NCI-H748 (cell line): ENCODE measurements at regions not wholly inside any gene's neighbourhood (a gene's known extent, or its start where the extent isn't known, plus 50 kb on each side); places are given as distances from the start of the nearest gene placed in this dataset.
A peak's percentile ranks its signal among the peaks of the same experiment; 100 is the strongest.

ENCODE experiments used
- DNase-seq: peaks from one replicate; lab custom pipeline; 2025; ENCODE audit not compliant: unreplicated experiment; lab: John Stamatoyannopoulos, UW

DNA sequence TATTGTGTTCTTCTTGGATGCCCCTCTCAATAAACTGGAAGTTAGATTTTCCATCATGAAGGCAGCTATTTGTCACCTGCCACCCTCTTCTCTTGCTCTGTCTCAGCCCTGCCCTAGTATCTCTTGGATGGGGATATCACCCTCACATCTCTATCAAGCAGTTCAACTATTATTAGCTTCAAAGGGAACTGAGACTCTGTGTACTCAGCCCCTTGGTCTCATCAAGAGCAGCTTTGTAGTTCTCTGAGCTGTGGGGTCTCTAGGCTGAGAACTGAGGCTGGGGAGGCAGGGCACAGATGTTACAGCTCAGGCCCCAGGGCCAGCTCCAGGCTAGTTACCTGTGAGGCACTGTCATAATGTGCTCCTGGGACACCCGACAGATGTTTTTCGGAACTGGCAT is 130.3 kb downstream of the DAD1 start:
- DNase-seq, result no peak

DNA sequence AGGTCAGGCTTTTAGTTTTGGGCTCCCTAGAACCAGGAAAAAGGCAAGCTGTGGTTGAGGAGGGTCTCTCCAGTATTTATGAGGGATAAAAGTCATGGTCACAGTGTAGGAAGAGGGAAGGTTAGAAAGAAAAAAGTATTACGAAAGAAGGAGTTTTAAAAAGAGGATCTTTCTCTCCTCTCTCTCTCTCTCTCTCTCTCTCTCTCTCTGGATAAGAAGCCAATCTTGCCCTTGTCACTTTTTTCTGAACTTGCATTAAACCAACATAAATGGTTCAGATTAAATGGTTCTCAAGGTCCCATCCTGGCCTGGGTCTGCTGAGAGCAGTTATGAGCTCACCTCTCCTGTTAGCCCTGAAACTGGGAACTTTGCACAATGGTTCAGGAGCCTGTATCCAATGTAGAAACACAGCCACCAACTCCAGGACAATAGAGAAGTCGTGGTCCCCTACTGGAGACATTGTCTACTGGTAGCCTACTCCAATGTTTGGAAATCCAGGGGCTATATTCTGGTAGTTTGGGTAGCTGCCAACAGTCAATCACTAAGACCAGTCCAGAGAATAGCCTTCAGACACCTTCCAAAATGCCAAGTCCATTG is 131.9 kb downstream of the DAD1 start:
- DNase-seq, result no peak

DNA sequence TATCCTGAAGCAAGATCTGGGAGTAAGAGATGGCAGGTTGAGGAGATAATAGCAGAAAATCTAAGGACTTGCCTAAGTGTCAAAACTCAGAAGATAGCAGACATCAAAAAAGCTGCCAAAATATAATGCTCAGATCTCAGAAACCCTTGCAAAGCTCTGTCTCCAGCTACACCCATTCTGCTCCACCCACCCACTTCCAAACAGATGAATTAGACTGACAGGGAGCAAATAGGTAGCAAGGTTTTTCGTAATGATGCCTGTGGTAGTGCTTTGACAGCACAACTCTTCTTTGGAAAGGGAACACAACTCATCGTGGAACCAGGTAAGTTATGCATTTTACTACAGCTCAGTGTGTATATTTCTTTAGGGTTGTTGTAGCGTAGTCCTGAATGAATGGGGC is 132.6 kb downstream of the DAD1 start:
- no peak for DNase-seq

DNA sequence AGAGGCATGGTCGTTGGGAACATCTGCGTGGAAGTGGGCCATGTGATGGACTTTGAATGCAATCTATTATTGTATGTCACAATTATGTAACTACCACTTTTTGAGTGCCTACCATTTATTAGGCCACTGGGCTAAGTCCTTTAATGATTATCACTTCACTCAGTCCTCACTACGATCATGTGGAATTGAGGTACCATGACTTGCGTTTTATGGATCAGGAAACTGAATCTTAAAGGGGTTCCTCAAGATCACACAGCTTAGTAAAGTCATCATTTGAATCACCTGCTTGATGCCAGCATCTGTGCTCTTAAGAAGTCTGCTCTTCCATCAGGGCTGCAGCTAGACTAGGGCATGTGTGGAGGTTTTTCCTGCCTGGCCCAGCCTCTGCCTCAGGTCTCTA is 136.7 kb downstream of the DAD1 start:
- no peak for DNase-seq

DNA sequence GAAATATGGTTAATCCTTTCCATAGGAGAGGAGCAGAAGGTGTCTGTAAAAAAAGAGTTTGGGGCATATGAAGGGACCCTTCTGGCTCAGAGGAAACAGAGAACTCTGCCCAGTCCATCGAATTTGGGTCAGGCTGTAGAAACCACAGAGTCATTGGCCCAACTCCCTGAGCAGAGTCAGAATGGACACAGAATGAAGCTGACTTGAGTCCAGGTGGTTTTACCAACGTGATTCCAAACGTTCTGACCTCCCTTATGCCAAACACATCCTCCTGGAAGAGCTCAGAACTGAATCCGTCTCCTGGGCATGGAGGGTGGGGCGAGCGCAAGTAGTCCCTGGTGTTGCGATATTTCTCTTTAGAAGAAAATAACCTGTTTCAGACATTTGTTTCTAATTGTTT is 138.8 kb downstream of the DAD1 start:
- DNase-seq, result no peak

DNA sequence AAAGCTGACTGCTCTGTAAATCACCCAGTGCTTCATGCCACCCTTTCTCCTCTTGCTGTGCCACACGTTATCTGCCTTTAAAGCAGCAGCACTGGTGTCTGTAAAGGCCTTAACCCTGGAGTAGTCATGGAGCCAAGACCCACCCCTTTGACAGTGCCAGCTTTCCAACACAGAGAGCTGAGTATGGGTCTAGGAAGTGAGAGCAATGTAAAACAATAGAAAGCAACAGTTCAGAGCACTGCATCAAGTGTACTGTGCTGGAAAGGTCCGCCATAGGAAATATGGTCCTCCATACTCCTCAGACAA is 139.5 kb downstream of the DAD1 start:
- no peak for DNase-seq

DNA sequence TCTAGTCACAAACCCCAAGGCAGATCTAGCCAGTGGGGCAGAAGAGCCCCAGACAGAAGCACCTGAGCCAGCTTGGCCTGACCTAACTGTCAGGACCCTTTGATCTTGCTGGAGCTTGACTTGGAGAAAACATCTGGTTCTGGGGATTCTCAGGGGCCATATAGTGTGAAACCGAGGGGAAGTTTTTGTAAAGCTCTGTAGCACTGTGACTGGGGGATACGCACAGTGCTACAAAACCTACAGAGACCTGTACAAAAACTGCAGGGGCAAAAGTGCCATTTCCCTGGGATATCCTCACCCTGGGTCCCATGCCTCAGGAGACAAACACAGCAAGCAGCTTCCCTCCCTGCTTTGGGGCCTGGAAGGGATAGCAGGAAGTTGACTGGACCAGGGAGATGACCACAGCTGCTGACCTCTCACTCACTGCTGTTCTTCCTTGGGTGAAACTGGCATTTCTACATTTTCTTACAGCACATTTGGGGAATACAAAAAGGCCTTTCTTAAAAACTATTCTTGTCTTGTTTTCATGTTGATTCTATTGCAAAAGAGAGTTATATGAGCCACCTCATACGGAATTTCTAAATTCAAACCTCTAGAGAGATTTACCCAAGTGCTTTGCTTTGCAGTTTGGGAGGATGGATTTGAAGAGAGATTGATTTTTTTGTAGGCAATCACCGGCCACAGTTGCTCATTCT is 140.0 kb downstream of the DAD1 start:
- no peak for DNase-seq

DNA sequence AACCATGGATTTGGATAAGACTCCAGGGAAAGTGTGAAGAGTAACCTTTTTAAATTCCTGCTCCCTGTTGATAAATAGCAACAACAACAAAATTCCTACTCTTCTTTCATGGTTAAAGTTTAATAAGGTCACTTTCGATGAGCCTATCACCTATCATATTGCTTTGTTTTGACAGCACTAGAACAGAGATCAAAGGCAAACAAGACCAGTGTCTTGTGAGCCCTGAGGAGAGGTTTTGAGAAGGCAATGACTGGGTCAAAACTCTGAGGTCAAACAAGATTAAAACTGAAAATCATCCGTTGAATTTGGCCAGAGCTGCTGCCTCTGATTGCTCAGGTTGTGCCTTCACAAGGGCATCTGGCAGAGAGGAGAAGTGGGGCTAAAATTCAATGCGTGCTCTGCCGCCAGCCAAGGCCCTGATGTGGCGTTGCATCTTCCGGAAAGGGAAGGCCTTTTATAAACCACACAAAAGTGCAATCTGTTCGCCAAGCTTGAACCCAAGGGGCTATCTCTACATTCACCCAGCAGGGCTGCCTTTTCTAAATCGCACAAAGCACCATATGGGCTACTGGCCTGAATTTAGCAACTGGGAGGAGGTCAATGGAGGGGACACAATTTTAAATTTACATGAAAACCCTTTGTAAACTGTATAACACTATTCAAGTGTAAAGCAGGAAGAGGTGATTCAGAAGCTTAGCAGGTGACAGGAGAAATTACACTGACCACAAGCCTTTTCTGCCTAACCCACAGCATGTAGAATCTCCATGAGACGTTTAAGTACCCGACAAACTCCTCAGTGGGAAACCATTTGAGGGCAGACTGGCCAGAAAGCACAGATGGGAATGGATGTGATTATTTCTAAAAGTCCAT is 140.8 kb downstream of the DAD1 start:
- no peak for DNase-seq

DNA sequence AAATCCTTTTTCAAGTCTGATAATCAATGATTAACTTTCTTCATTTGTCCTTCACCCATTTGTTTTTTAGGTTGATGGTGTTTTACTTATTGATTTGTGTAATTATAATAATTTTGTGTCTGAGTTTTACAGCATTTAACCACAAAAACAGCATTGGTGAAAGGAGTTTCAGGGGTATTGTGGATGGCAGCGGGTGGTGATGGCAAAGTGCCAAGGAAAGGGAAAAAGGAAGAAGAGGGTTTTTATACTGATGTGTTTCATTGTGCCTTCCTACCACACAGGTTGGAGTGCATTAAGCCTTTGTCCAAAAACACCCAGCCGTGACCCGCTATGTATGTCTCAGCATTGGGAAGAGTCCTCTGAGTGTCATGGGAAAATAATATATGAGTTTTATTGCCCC is 150.3 kb downstream of the DAD1 start:
- peak; percentile 78 for DNase-seq

DNA sequence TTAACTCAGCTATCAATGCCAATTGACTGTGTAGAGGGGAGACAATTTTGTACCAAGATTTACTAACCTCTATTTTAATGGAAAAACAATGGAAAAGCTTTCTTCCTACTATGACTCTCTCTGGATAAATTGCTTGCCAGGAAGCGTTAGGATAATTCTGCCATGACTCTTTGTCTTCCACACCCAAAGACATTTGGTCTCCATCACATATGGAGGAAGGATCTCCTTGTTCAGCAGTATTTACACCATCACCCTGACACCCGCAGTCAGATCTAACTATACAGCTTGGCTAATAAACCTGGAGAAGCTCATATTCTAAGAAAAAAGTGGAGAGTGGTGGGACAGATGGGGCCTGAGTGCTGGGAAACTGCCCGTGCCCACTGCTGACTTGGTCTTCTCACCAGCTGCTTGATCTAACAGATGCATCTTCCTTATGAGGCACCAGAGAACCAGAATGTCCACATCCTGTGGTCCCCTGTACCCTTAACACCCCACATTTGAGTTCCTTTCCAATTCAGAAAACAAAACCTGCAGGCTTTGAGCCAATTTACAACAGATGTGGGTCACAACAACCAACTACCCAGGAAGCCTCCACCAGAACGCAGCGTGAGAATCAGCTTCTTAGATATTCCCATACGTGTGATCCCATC is 154.0 kb downstream of the DAD1 start:
- DNase-seq, result no peak

DNA sequence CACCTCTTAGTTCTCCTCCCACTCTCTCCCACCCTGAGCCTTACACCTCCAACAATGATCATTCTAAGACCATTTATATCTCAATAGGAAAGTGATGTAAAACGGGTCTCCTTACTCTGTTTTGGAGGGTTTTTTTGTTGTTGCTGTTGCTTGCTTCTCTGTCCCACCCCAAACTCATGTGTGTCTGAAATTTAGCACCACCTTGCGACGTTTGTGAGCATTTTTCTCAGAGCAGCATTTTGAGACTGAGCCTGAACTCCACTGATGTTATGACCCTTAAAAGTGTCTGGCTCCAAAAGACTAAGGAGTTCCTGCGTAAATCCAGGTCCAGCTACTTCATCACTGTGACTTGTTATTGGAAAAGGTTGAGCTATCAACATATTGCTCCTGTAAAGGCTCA is 155.0 kb downstream of the DAD1 start:
- DNase-seq, result no peak

DNA sequence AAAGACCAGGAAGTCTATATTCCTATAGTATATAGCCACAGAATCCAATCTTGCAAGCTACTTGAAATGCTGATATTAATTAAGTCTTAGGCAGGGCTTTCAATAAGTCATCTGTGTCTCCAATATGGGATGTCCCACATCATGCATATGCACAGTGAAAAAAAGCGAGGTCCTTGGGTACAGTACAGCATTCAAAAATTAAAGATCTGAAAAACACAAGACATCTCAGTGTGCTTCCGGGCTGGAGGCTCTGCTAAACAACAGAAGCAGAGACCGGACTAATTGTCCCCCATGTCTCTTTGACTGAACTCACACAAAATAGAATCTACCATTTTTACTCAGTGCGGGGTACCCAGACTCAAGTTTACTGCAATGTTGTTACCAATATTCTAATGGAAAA is 156.0 kb downstream of the DAD1 start:
- DNase-seq, result no peak

DNA sequence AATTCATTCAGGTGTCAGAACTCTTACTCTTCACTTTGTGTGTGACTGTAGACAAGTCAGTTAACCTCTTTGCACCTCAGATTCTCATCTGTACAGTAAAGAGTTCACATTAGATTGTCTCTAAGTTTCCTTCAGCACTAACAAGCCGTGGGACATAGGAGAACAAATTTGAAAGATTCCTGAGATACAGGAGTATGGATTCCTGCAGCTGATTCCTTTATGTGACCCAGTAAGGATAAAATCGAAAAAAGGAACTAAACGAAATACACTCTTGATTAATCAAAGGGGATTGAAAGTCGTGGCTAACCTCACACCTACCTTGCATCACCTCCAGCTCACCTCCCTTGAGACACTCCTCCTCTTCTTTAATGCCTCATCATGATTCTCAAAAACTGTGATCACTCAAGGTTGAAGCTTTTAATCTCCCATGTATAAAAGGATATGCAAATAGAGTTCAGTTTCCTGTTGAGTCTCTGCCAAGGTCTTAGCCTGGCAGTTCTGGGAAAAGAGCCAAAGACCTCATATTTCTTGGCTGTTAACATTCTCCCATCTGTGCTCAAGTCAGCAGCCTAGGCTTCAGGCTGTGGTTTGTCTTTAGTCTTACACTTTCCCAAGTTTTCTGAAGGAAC is 156.6 kb downstream of the DAD1 start:
- no peak for DNase-seq

DNA sequence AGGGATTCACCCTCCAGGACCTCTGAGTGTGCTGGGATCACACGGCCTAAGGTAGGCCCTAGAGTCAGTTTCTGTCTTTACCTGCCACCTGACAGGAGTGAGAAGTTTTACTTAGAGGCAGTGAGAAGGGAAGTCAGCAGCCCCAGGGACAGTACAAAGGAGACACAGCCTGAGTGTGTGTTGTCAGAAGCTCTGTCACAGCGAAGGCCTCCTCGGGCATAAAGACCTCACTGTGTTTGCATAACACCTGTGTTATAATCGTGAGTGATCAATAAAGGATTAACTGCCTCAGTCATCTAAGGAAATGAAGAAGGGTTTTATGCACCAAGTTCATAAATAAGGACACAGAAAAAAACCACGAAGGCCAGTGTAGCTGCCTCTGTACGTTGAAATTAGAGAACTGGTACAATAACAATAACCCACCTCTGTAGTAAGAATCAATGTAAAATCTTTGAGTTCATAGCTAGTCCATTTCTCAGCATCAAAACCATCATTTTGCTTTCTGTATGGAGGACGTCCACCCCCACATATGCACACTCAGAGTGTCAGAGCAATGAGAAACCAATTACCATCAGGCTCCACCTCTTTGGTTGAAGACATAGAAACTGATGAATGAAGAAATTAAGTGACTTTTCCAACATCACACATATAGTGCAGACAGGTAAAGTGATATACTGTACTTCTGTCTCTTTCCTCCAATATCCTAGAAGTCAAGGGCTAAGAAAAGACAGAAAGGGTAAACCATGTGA is 159.3 kb downstream of the DAD1 start:
- DNase-seq, result no peak

DNA sequence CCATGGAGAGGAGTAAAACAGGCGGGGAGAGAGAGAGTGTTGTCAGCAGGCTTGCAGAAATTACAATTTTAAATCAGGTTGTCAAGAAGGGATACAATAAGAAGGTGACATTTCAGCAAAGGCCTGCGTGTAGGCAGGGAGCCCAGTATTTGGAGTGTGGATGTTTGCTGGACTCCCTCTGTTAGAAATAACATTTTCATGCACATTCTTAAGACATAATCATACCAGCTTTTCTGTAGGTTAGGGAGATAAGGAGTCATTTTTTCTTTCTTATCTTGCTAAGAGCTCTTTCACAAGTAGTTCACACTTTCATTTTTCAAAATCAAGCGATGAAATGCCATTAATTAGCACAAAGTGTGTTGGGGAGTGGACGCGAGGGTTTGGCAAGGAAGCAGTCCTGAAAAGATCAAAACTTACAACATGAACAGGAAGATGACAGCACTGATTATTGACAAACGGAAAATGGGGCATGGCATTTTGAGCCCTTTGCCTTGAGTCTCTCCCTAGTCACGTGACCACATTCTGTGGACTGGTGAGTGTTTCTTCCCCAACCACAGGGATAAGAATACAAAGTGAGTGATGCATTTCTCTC is 160.2 kb downstream of the DAD1 start:
- DNase-seq, result no peak

DNA sequence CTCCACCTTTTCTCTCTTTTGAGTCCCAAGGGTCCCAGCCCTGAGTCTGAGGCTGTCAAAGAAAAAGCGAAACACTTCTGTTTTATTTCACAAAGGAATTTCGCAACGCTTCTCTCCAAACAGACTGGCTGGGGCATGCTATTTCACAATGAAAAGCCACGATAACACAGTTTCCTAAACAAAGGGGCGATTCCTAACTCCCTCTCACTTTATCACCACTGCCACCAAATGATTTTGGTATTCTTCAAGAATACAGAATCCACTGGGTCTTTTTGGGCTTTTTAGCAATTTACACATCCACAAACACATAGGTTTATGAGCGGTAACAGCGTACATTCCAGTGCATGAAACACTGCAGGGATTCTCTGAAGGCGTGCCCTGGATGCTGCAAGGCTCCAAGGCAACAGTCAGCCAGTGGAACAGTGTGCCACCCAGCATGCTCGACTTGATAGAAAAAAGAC is 161.2 kb downstream of the DAD1 start:
- no peak for DNase-seq

DNA sequence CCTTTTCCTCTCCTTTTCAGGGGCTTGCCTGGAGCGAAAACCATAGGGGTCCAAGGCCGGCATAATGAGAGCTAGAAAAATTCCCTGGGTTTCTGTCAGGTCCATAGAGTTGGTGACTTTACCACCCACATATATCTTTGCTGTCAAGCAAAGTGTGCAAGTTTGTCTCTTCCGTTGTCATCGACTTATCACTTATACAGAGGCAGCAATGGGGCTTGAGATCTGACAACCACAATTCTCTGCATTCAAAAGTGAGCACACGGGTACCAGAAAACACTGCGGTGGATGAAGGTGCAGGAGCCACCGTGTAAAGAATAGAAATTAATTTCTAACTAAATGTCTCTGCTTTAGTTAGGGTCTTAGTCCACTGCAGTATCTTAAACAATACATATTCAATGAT is 162.3 kb downstream of the DAD1 start:
- no peak for DNase-seq

DNA sequence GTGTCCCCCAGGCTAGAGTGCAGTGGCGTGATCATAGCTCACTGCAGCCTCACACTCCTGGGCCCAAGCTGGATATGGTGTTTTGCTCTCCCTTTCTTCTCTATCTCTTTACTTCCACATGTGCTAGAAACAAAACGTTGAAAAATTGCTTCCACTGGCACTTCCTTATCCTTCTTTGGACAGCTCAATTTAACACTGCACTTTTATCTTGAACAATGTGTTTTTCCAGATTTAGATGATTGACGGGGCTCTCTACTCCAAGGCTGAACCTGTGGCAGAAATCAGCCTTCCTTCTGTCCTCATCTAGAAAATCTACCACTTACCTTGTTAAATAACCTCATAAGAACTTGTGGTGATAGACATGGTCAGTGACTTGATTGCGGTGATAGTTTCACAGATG is 165.1 kb downstream of the DAD1 start:
- no peak for DNase-seq

DNA sequence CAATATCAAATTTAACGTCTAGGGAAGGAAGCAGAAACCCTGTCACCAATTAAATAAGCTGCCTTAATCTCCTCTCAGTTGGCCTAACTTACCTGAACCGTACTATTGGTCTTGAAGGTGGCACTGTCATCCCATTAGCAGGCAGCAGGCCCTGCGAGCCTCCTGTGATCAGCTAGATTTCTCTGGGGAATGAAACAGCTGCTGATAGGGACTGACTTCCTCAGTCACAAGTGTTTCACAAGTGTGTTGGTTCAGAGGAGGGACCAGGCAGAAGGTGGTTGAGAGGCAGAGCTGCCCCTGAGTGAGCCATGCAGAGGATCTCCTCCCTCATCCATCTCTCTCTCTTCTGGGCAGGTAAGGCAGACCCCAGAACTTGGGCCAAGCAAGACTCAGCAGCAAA is 166.8 kb downstream of the DAD1 start:
- no peak for DNase-seq

DNA sequence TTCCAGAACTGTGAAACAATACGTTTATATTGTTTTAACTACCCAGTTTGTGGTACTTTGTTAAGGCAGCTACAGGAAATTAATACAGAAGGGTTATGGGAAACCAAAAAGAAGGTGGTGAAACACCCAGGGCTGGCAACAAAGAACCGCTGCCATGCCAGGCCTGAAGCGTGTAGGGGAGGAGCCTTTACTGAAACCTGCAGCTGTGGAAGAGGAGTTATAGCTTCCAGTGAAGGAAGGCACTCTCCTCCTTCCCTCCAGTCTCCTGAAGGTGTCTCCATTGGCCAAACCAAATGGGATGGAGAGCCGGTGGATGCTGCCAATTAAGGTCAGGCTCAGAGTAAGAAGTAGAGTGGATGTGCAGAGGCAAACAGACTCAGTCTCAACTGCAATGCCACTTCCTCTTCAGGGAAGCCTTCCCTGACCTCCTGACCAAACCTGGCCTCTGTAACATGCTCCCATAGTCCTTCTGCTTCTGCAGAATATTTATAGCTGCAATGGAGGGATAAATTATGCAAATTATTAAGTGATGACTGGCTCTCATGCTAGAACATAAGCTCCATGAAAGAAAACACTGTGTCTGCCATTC is 168.3 kb downstream of the DAD1 start:
- DNase-seq, result no peak
